Kidney (tissue), 13 donors: ENCODE measurements at regions not wholly inside any gene's neighbourhood (a gene's known extent, or its start where the extent isn't known, plus 50 kb on each side); places are given as distances from the start of the nearest gene placed in this dataset.

Experiments used
- DNase-seq, 5 donors: peaks; one replicate each; pipeline ENCODE4 v3.0.0-alpha.2; 2013 to 2020
- FAIRE-seq: peaks from 2 replicates; lab custom pipeline; 2012; peaks lifted over from hg19 to GRCh38; lab: Jason Lieb, UNC
- H3K27ac ChIP-seq, 2 donors: one replicate each; pipeline ENCODE4 v1.7.0; 2013; ENCODE audit warnings: low read depth in 2 of 2, low read length in 2 of 2, inconsistent platforms in 1 of 2
- H3K27me3 ChIP-seq: one replicate; pipeline ENCODE4 v1.7.1; 2013; ENCODE audit warnings: low read length, inconsistent platforms; ENCODE audit not compliant: control insufficient read depth, insufficient read depth
- H3K36me3 ChIP-seq, 3 donors: one replicate each; pipeline versions ENCODE4 v1.7.0 to v1.7.1; 2013; ENCODE audit warnings: low read length in 3 of 3, control low read depth in 1 of 3, inconsistent platforms in 1 of 3; ENCODE audit not compliant: insufficient read depth in 3 of 3, control insufficient read depth in 2 of 3
- H3K4me1 ChIP-seq, 3 donors: one replicate each; pipeline versions ENCODE4 v1.7.0 to v1.7.1; 2013; ENCODE audit warnings: low read length in 3 of 3, inconsistent platforms in 1 of 3, low read depth in 1 of 3; ENCODE audit not compliant: control insufficient read depth in 2 of 3, insufficient read depth in 2 of 3
- H3K4me3 ChIP-seq, 3 donors: one replicate each; pipeline versions ENCODE4 v1.7.0 to v1.8.1; 2013; ENCODE audit warnings: low read length in 3 of 3, control low read depth in 1 of 3, inconsistent platforms in 1 of 3
- H3K9ac ChIP-seq, 3 donors: one replicate each; pipeline versions ENCODE4 v1.7.0 to v1.7.1; 2013; ENCODE audit warnings: low read length in 3 of 3, control low read depth in 1 of 3, inconsistent platforms in 1 of 3
- H3K9me3 ChIP-seq, 3 donors: one replicate each; pipeline versions ENCODE4 v1.7.0 to v1.7.1; 2013; ENCODE audit warnings: low read length in 3 of 3, control low read depth in 1 of 3, inconsistent platforms in 1 of 3; ENCODE audit not compliant: control insufficient read depth in 2 of 3, insufficient read depth in 1 of 3
- intact Hi-C: fragments of 100-400 bp; cut with DNase I; formaldehyde crosslinking; loops from one replicate; pipeline ENCODE4 v1.11.1; 2022
- TF ChIP-seq, protein P1 (sequence below): IDR thresholded peaks from 3 replicates; pipeline ENCODE4 v1.5.1; 2012; ENCODE audit warnings: mild to moderate bottlenecking, moderate library complexity, borderline replicate concordance; ENCODE audit not compliant: insufficient read depth; ENCODE audit errors: extremely low read depth
- donor health status: control.
- donor health status: control.
- donor health status: control.
- donor health status: control.
- donor health status: control.
- donor health status: DM: yes; HTN: yes; CAD: no.
- donor health status: Normal renal cell carcinoma (clear cell type).

DNA sequence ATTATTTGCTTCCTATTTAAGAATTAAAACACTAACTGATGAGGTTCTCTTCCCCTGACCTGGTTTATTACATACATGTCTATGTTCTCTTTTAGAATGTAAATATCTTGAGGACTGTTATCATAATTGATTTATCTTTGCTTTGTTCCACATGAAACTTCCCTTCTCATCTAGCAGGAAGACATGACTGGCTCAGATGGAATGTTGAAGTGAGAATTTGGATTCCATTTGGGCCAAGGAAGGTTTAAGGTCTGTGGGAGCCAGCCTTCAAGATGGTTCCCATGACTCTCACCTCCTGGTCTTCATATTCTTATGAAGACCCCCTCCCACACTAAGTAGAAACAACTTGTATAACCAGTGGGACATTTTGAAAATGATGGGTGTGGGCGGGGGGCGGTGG is 222.2 kb upstream of the GADL1 start:
- intact Hi-C loops = no loop called here
- no peak overlapping the region for H3K9ac ChIP-seq
- no peaks in the 10 kb centered on the region for H3K4me1 ChIP-seq
- TF ChIP-seq, protein P1, sequence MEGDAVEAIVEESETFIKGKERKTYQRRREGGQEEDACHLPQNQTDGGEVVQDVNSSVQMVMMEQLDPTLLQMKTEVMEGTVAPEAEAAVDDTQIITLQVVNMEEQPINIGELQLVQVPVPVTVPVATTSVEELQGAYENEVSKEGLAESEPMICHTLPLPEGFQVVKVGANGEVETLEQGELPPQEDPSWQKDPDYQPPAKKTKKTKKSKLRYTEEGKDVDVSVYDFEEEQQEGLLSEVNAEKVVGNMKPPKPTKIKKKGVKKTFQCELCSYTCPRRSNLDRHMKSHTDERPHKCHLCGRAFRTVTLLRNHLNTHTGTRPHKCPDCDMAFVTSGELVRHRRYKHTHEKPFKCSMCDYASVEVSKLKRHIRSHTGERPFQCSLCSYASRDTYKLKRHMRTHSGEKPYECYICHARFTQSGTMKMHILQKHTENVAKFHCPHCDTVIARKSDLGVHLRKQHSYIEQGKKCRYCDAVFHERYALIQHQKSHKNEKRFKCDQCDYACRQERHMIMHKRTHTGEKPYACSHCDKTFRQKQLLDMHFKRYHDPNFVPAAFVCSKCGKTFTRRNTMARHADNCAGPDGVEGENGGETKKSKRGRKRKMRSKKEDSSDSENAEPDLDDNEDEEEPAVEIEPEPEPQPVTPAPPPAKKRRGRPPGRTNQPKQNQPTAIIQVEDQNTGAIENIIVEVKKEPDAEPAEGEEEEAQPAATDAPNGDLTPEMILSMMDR = no peak
- H3K9me3 ChIP-seq = peaks cover 0 to 1% (median 0%) of the 10 kb centered on the region in 3 donors
- no peaks in the 10 kb centered on the region for H3K36me3 ChIP-seq
- no peak for DNase-seq
- no peak for FAIRE-seq
- no peak overlapping the region for H3K4me3 ChIP-seq
- no peaks in the 10 kb centered on the region for H3K27me3 ChIP-seq
- H3K27ac ChIP-seq = no peak overlapping the region

GRCh38 chr3:31117854-31118253 is 223.4 kb upstream of the GADL1 start:
- Histone ChIP-seq H3K9me3 (peaks cover 0 to 1% (median 0%) of the 10 kb centered on the region in 3 donors), H3K27me3 (no peaks in the 10 kb centered on the region), H3K9ac (no peak overlapping the region), H3K4me1 (no peaks in the 10 kb centered on the region), H3K36me3 (no peaks in the 10 kb centered on the region), H3K27ac (no peak overlapping the region), H3K4me3 (no peak overlapping the region)
- FAIRE-seq = no peak
- intact Hi-C loops = no loop called here
- TF ChIP-seq, protein P1 = no peak
- DNase-seq = no peak

DNA sequence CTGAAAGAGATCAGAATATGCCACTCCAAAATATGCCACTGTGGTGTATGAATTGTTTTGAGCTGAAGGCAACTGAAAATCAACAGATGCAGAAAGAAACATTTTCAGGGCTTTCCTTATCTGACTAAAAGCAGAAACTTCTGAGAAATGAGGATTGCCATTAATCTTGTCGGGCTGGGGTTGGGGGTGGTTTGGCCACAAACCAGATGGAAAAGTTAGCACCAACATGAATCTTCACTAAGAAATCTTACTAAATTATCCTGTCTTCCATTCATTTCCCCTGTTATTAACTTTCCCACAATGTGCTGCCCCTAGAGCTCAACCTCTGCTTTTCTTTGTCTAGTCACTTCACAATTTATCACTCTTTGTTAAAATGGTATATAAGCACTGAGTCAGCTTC is 229.9 kb upstream of the GADL1 start:
- peaks cover 0 to 7% (median 0%) of the 10 kb centered on the region in 3 donors for H3K9me3 ChIP-seq
- no peak overlapping the region for H3K27ac ChIP-seq
- intact Hi-C loops = no loop called here
- FAIRE-seq = no peak
- H3K36me3 ChIP-seq = no peaks in the 10 kb centered on the region
- H3K9ac ChIP-seq = no peak overlapping the region
- no peak for DNase-seq
- H3K4me3 ChIP-seq = no peak overlapping the region
- H3K4me1 ChIP-seq = no peaks in the 10 kb centered on the region
- TF ChIP-seq, protein P1 = no peak
- H3K27me3 ChIP-seq = no peaks in the 10 kb centered on the region

- Histone ChIP-seq H3K27me3 (no peaks in the 10 kb centered on the region), H3K4me3 (no peak overlapping the region), H3K9me3 (peaks cover 0 to 7% (median 0%) of the 10 kb centered on the region in 3 donors), H3K4me1 (no peaks in the 10 kb centered on the region), H3K27ac (no peak overlapping the region), H3K9ac (no peak overlapping the region), H3K36me3 (no peaks in the 10 kb centered on the region)
- intact Hi-C loops = no loop called here
- FAIRE-seq (no peak), DNase-seq (no peak)
- TF ChIP-seq, protein P1 = no peak
These were observed 231.1 kb upstream of the GADL1 start for GRCh38 chr3:31125413-31126020.
